ENCODE measurements at regions not wholly inside any gene's neighbourhood (a gene's known extent, or its start where the extent isn't known, plus 50 kb on each side); places are given as distances from the start of the nearest gene placed in this dataset.
"Not testable (repeated sequence)": the region's sequence is repeated elsewhere in the genome, so short reads cannot be mapped to it uniquely, and the experiment has no call there.

DNA sequence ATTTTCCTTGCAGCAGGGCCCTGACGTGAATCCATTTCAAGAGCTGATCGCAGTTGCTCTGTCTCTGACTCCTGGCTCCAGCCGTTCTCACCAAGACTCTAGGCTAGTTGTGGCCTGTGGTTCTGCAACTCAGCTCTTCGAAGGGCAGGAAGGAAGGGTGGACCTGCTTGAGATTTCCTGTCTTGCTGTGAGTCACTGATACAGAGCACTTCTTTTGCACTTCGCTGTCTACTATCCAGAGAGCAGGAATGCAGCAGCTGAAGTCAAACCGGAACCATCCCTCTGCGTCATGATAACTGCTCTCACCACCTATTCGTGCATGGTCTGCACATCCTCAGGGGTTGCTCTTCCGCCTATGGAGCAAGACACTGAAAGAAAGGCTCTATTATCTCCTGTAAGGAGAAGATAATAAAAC is 59.7 kb downstream of the RAP2B start:
- DNase-seq, result peak; percentile 45 to 57

GRCh38 chr3:153226877-153227276 is 64.9 kb downstream of the RAP2B start:
- DNase-seq, result not testable (repeated sequence)

- not testable (repeated sequence) for DNase-seq
Measured at GRCh38 chr3:153230427-153230826, 68.4 kb downstream of the RAP2B start.

DNA sequence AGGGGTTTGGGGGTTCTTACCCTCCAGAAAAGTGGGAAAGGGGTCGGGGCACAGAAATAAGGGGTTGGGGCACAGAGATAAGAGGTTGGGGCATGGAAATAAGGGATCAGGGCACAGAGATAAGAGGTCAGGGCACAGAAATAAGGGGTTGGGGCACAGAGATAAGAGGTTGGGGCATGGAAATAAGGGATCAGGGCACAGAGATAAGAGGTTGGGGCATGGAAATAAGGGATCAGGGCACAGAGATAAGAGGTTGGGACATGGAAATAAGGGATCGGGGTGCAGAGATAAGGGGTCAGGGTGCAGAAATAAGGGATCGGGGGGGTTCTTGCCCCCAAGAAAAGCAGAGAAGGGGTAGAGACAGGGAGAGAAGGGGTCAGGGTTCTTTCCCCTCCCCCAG is 69.2 kb downstream of the RAP2B start:
- not testable (repeated sequence) for DNase-seq

- DNase-seq, result not testable (repeated sequence)
Measured at GRCh38 chr3:153232050-153232752, 70.2 kb downstream of the RAP2B start.

GRCh38 chr3:153232851-153233271 is 70.8 kb downstream of the RAP2B start:
- DNase-seq, result no peak

- DNase-seq, result no peak
Measured at GRCh38 chr3:153233986-153234385, 72.0 kb downstream of the RAP2B start.

DNA sequence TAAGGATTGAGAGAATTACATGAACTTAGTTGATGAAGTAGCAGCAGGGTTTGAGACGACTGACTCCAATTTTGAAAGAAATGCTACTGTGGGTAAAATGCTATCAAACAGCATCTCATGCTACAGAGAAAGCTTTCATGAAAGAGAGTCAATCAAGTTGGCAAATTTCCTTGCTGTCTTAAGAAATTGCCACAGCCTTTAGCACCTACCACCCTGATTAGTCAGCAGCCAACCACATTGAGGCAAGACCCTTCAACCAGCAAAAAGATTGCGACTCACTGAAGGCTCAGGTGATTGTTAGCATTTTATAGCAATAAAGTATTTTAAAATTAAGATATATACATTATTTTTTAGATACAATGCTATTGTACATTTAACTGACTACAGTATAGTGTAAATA is 80.9 kb downstream of the RAP2B start:
- no peak for DNase-seq

DNA sequence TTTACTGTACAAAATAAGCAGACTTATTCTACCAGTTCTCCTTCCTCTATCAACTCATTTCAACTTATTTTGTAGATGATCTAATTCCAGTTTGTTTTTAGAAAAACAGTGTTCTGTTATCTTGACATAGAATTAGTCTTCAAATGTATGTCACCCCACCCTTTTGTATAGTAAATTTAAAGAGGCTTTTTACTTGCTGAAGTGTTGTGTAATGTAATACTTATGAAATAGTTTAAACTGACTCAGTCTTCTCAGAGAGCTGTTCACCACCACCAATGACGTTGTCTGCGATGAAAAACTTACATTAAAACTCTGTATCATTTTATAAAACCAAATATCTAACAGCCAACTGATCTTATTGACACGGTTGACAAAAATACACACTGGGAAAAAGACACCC is 82.9 kb downstream of the RAP2B start:
- no peak for DNase-seq

GRCh38 chr3:153245661-153246060 is 83.6 kb downstream of the RAP2B start:
- no peak for DNase-seq

GRCh38 chr3:153246331-153246730 is 84.3 kb downstream of the RAP2B start:
- no peak for DNase-seq

DNA sequence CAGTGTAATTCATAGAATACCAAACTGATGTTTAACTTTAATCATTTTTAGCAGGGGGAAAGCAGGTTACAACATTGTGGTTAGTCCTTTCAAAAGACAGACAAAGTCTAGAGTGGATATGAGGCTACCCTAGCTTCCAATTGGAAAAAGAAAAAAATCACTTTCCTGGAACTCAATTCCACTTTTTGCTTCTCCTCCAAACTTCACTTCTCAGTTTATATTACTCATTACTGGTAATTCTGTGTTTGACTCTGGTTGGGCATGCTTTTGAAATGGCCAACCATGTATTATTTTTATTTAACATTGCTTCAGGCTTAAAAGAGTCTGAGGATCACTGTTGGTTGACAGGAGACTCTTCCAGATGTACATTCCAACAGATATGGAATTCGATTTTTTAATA is 84.8 kb downstream of the RAP2B start:
- no peak for DNase-seq

DNA sequence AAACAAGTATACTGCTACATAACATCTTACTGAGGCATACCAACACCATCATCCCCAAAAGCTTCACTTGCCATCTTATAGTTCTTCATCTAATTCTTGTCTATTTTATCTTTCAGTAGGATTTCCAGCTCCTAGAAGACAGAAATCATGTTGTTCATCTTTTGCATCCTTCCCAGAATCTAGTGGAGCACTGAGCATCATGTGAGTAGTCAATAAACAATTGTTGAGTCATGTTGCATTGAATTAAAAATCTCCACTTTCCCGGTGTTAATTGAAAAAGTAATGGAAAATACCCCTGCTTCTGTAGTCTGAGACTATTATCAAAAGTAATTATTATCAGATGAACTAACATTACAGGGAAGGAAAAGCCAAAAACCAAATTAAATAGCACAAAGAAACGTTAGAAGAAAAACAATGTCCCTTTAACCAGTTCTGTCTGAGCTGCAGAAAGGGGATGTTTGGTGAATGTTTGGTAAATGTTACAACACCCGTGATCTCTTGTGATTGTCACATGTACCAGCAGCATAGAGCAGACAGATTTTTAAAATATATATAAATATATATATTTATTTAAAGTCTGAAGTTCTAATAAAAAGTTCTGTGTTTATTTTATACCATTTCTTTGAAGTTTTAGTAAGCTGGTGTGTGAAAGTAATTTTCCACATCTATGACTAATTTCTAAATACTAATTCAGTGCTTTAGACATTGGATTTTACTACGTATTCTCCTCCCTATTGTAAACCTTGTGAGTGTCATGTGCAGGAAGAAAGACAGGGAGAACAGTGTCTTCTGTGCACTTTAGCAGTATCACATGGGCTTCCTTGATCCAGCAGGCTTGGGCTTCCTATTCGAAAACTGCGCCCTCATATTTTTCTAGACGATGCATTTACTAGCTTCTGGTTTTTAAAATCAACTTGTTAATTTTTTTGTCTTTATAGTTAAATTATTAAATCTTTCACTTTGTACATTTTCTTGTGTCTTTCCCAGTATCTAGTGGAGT is 85.6 kb downstream of the RAP2B start:
- DNase-seq, result no peak

DNA sequence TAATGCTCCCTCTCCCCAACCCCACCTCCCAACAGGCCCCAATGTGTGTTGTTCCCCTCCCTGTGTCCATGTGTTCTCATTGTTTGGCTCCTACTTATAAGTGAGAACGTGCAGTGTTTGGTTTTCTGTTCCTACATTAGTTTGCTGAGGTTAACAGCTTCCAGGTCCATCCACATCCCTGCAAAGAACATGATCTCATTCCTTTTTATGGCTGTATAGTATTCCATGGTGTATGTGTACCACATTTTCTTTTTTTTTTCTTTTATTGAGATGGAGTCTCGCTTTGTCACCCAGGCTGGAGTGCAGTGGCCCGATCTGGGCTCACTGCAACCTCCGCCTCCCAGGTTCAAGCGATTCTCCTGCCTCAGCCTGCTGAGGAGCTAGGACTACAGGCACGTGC is 86.8 kb downstream of the RAP2B start:
- DNase-seq, result not testable (repeated sequence)

DNA sequence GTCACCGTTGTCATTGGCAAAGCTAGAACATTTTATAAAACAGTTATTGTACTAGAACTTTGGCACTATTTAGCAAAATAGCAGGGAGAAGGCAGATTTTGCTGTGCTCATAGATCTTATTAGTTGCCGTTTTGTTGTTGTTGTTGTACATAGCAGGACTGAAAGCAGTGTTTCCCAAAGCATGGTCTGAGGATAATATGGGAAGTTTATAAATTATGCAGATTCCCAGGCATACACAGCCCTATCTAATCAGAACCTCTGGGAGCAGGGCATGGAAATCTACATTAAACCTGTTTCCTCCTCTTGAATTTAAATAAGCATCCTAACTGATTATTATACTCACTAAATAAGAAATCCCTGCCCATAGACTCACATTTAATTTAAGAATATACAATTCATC is 87.9 kb downstream of the RAP2B start:
- no peak for DNase-seq

DNA sequence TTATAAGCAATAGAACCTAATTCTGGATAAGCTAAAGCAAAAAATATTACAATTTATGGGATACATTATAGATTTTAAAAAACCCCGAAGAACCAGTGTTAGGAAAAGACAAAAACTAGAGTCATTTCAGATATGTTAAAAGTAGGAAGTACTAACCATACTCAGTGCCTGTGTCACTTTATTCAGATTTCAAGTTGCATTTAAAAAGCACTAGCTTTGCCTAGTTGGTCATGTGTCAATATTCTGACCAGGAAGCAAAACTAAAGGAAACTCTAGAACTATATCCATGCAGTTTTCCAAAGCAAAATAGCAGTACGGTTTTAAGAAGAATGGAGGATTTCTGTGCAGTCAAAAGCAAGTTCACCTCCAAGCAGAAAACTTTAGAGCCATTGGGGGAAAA is 88.4 kb downstream of the RAP2B start:
- no peak for DNase-seq

DNA sequence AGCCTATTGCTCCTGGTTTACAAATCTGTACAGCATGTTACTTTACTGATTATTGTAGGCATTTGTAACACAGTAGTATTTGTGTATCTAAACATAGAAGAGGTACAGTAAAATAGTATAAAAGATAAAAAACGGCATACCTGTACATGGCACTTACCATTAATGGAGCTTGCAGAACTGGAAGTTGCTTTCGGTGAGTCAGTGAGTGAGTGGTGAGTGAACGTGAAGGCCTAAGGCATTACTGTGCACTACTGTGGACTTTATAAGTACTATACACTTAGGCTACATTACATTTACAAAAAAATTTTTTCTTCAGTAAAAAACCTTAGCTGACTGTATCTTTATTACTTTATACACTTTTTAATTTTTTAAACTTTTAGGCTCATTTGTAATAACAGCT is 90.9 kb downstream of the RAP2B start:
- DNase-seq, result no peak

- DNase-seq, result no peak
Measured at GRCh38 chr3:153254361-153254760, 92.3 kb downstream of the RAP2B start.

DNA sequence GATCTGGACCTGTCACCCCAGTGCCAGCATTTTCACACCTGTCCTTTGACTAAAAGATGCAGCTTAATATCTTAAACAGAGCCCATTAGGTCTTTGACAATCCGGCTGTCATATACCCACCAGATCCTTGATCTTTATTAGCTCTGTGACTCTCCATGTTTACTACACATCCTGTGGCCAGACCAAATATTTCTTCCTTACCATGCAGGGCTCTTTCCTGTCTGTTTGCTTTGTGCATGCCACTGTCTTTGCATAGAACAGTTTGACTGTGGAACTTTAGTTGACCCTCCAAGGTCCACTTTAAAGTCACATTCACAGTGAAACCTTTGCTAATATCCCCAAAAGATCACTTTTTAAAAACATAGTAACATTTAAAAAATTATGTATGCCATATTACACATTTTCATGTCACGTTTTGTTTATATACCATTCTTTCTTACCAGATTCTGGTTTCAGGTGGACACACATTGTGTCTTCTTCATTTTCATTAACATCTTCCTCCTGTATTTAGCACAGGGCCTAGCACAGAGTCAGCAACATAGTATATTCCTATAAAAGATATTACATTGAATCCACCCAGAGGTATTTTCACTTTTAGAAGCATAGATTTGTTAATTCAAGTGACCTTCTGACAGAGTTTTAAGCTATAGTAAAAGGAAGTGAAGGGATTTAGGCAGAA is 95.8 kb downstream of the RAP2B start:
- no peak for DNase-seq

DNA sequence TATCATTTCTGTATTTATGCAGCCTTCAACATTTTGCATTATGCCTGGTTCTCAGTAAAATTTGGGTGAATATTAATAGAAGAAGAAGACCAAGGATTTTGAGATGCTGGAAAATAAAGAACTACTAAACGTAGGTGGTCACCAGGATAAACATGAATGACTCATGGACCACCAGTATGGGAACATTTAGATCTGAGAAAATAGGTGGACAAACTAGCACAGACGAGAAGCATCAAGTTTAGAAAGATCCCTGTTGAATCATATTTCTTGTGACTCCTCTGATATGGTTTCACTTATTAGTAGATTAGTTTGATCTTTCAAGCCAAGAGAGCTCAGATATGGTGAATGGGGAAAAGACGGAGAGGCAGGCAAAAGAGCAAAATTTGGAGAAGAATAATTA is 97.9 kb downstream of the RAP2B start:
- no peak for DNase-seq

GRCh38 chr3:153260681-153261080 is 98.7 kb downstream of the RAP2B start:
- no peak for DNase-seq

- no peak for DNase-seq
Measured at GRCh38 chr3:153266619-153267018, 104.6 kb downstream of the RAP2B start.

GRCh38 chr3:153268564-153269279 is 106.7 kb downstream of the RAP2B start:
- DNase-seq, result no peak

Data from stimulated activated CD4-positive, alpha-beta T cell treated with anti-CD3 and anti-CD28 coated beads, Interleukin-2, amount 100 ng/mL, for 24 hours (primary cell).